Stimulated activated CD4-positive, alpha-beta T cell treated with anti-CD3 and anti-CD28 coated beads, Interleukin-12 subunit alpha, Interleukin-12 subunit beta, amount 100 ng/mL, for 24 hours (primary cell): ENCODE measurements at regions not wholly inside any gene's neighbourhood (a gene's known extent, or its start where the extent isn't known, plus 50 kb on each side); places are given as distances from the start of the nearest gene placed in this dataset.

Source experiments
- DNase-seq, 2 experiments: peaks; one replicate each; pipeline ENCODE4 v3.0.0-alpha.2; 2020; ENCODE audit warnings: low read depth in 2 of 2

DNA sequence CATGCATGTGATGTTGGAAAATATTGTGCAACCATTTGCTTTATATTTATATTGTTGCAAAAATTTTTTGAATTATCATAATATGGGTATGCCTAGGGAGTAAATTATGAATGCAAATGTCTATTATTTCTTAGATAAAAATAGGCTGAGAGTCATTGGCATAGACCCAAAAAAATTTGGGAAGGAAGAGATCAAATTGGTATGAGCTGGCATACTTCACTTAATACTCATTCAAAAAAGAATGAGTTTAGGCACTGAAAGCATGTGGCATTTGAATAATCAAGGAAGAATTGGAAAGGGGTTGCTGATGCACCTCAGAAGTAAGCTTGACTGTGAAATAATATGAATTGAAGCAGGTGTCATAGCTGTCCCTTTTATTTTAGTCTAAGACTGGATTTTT is 764.0 kb upstream of the DPPA4 start:
- no peak for DNase-seq

GRCh38 chr3:110106805-110107204 is 769.5 kb upstream of the DPPA4 start:
- no peak for DNase-seq

DNA sequence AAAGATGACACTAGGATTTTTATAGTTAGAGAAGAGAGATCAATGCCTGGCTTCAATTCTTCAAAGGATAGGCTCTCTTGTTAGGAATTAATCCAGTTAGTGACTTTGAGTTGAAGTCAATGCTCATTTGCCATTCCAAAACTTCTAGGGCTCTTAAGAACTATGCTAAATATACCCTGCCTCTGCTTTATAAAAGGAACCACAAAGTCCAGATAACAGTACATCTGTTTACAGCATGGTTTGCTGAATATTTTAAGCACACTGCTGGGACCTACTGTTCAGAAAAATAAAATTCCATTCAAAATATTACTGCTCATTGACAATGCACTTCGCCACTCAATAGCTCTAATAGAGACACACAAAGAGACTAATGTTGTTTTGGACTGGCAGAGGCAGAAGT is 786.6 kb upstream of the DPPA4 start:
- DNase-seq, result no peak

GRCh38 chr3:110126065-110126464 is 788.7 kb upstream of the DPPA4 start:
- no peak for DNase-seq

DNA sequence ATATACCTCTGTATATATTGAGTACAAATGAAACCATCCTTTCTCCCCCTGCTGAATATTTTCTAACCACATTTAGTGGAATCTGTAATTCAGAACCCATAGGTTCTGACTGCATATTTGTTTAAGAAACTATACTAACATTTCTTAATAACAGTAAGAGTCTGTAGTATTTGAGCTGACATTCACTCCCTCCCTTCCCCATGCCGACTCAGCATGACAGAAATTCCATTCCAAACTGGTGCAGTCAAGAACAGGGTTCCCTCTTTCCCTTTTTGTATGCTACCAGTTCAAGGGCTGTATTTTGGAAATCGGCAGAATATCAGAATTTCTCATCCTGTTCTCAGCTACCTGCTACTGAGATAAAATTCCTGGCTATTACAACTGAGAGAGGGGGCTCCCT is 796.6 kb upstream of the DPPA4 start:
- no peak for DNase-seq

- DNase-seq, result no peak
Measured at GRCh38 chr3:110139048-110139447, 801.7 kb upstream of the DPPA4 start.

DNA sequence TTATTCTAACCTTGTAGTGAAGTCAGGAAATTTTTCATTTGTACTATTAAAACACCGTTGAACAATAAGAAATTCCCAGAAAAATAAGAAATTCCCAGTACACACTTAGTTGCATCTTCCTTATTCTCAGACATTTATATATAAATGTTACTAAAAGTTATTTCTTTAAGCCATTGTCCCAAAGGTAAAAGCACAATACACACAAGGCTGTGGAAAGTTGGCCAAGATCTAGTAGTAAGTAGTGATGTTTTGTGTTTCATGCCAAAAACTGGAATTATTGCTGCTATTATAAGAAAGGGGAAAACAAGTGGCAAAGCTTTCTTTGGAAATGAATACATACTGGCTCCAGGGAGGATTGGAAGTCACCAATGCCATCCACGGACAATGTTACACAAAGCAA is 802.5 kb upstream of the DPPA4 start:
- DNase-seq, result no peak

GRCh38 chr3:110149763-110150162 is 812.4 kb upstream of the DPPA4 start:
- no peak for DNase-seq

DNA sequence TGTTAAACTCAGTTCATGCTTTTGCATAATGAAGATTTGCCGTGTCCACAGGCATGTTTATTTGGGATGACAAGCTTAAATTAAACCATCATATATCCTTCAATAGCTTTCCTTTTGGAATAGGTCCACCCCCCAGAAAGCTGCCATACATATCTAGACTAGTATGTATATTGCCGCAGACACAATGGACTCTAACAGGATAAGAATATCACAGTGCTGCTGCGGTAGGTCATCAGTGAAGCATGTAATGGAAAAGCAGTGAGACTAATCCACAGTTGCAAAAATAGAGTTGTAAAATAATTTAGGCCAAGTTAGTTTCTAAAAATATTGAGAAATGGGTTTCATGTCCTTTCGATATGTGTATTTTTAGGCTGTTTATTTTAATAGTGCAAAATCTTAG is 819.9 kb upstream of the DPPA4 start:
- no peak for DNase-seq

DNA sequence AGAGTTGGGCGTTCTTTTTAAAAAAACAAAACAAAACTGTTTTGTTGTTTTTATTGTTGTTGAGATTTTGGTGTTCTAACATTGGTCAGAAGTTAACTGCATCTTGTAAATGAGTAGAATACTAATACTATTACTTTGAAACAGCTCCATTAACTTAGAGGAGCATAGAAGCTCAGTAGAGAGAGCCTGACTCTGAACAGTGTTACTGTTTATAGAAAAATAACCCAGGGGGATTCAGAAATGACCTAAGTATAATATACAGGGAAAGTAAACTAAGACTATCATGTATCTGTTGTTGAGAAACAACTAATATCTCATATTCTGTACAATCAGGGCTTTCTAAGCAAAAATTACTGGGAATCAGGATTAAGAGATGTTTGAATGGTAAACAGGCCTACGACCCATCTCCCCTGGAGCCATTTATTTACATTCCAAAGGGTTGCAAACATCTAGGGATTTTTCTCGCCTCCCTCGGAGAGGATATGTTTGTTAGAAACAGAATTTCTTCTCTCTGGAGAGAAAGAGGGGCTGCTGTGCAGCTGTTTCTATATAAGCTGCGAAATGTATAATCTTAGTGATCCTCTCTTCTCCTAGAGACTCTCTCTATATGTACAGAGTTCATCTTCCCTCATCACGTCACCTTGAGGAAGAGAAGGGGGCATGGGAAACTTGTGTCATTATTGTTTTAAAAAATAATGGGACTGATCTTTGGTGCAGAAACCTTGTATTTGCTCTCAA is 827.5 kb upstream of the DPPA4 start:
- DNase-seq, result no peak

GRCh38 chr3:110165370-110165743 is 828.0 kb upstream of the DPPA4 start:
- no peak for DNase-seq

GRCh38 chr3:110165753-110166152 is 828.4 kb upstream of the DPPA4 start:
- no peak for DNase-seq

- no peak for DNase-seq
Measured at GRCh38 chr3:110166791-110167190, 829.4 kb upstream of the DPPA4 start.

DNA sequence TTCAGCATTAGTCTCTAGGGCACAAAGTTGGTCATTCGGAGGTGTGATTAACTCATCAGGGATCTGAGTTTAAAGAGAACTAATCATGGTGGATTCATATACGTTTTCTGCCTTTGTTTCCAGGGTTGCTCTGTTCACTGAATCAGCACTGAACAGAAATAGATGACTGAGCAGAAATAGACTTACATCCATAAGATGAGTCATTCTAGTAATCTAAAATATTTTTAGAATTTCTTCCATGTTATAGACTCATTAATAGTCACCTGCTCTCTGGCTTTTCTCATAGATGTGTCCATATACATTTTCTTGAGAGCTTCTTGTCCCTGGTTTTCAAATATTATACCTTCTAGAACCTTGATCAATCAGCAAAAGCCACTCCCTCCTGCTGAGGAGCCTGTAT is 837.6 kb upstream of the DPPA4 start:
- DNase-seq, result no peak

DNA sequence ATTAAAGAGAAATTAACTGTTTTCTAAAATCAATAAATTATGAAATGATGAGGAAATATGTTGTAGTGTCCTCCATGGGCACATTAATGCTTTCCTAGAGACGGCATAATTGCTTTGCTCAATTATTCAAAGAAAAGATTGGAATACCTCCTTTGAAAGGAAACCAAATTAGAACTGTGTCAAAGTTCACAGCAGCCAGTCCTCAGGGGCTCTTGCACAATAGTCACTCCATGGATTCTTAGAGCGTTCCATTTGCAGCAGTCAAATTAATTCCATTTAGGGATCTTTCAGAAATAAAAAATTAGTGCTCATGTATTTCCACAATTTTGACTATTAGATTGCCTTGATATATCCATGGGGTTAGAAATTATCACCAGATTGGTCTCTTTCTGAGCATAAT is 841.6 kb upstream of the DPPA4 start:
- no peak for DNase-seq

DNA sequence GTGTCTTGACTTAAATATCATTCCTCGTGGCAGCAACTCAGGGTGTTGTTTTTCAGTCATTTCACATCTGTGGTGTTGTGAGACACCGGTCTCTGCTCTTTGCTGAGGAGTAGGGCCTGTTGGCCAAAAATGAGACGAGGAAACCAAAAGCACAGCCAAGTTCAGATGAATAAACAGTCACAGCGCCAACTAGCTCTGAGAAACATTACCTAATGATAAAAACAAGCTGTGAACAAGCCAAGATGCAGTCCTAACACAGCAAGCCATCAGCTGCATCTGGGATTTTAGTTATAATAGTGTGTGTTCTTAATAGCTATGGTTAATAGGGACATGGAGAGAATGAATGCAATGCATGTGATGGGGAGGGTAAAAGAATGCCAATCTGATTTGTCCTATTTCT is 843.4 kb upstream of the DPPA4 start:
- DNase-seq, result no peak

DNA sequence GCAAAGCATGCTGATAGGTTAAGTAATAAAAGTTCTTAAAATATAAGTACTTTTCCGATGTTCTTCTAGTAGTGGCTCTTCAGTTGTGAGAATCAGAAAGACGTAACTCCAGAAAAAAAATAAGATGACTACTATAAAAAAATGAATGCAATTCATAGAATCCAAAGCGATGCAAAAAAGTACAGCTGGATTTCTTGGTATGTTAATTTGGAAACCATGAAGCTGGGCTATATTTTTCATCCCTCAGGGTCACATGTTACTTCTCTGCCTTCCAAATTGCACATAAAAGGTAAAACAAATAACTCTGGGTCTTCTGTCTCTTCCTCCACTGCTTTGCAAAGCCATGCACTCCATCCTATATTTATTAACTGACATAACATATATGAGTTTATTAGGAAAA is 843.9 kb upstream of the DPPA4 start:
- no peak for DNase-seq

GRCh38 chr3:110184536-110184935 is 847.2 kb upstream of the DPPA4 start:
- DNase-seq, result no peak

GRCh38 chr3:110193074-110193473 is 855.7 kb upstream of the DPPA4 start:
- no peak for DNase-seq

- DNase-seq, result no peak
Measured at GRCh38 chr3:110198717-110199587, 861.6 kb upstream of the DPPA4 start.

- no peak for DNase-seq
Measured at GRCh38 chr3:110199588-110199943, 862.2 kb upstream of the DPPA4 start.

DNA sequence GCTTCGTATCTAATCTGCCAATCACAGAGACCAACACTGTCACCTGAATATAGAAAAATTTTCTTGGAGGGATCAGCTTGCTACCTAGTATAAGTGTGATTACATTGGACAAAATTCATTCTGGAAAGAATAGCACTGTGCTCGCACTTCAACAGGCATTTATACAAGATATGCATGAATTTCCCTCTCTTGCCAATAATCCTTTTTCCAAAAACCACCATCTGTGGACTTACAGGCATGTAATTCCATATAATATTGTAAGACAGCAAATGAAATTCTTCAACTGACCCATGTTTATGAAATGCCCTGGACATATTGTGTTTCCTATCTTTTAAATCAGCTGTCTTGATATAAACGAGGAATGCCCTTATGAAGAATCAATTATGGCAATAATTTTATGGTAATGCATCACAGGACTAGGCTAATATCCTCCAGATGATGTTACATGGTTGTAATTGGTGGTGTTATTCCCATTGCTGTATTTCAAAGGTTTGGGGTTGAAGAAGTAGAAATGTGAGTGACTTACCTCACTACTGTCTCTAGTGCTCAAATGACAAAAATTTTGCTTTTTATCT is 861.4 kb upstream of the NECTIN3 start:
- DNase-seq, result no peak

- DNase-seq, result no peak
Measured at GRCh38 chr3:110226645-110227044, 845.0 kb upstream of the NECTIN3 start.
